DOHH2 (cell line): ENCODE measurements at regions not wholly inside any gene's neighbourhood (a gene's known extent, or its start where the extent isn't known, plus 50 kb on each side); places are given as distances from the start of the nearest gene placed in this dataset.

Source experiments
- EZH2phosphoT487 ChIP-seq: fragments of 200-600 bp; sonication (generic); IDR thresholded peaks from 2 replicates; pipeline ENCODE4 v1.6.1; 2017; ENCODE audit warnings: borderline replicate concordance, mild to moderate bottlenecking, antibody characterized with exemption, low read length, moderate library complexity, mixed read lengths
- TF ChIP-seq, protein P1 (sequence below): fragments of 200-600 bp; sonication (generic); IDR thresholded peaks from one replicate; pipeline ENCODE4 v1.5.1; 2014; ENCODE audit warnings: antibody characterized with exemption, mild to moderate bottlenecking, low read depth, low read length; ENCODE audit not compliant: poor library complexity, severe bottlenecking

GRCh38 chr3:72265256-72266015 lies 480.5 kb upstream of the PROK2 start:
- TF ChIP-seq, protein P1, sequence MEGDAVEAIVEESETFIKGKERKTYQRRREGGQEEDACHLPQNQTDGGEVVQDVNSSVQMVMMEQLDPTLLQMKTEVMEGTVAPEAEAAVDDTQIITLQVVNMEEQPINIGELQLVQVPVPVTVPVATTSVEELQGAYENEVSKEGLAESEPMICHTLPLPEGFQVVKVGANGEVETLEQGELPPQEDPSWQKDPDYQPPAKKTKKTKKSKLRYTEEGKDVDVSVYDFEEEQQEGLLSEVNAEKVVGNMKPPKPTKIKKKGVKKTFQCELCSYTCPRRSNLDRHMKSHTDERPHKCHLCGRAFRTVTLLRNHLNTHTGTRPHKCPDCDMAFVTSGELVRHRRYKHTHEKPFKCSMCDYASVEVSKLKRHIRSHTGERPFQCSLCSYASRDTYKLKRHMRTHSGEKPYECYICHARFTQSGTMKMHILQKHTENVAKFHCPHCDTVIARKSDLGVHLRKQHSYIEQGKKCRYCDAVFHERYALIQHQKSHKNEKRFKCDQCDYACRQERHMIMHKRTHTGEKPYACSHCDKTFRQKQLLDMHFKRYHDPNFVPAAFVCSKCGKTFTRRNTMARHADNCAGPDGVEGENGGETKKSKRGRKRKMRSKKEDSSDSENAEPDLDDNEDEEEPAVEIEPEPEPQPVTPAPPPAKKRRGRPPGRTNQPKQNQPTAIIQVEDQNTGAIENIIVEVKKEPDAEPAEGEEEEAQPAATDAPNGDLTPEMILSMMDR = peak; percentile 69
- no peak for TF ChIP-seq EZH2phosphoT487
